ENCODE measurements at regions not wholly inside any gene's neighbourhood (a gene's known extent, or its start where the extent isn't known, plus 50 kb on each side); places are given as distances from the start of the nearest gene placed in this dataset.
"Not testable (repeated sequence)": the region's sequence is repeated elsewhere in the genome, so short reads cannot be mapped to it uniquely, and the experiment has no call there.

- DNase-seq, result no peak
- intact Hi-C loops (cut with DNase I), result no loop called here
- H3K27me3 ChIP-seq, result no peaks in the 10 kb centered on the region
Observed at GRCh38 chr7:9125246-9125645, 691.8 kb downstream of the NXPH1 start.

GRCh38 chr7:9127901-9128300 lies 694.5 kb downstream of the NXPH1 start:
- no peak overlapping the region for H3K27ac ChIP-seq
- intact Hi-C loops (cut with DNase I), result no loop called here
- 82 to 86% (median 85%) methylated on average over 5 of the region's 5 CpGs for WGBS, 3 donors

More at GRCh38 chr7:9125246-9125645, 691.8 kb downstream of the NXPH1 start:
- H3K4me1 ChIP-seq (ENCODE audit: insufficient read depth), result no peaks in the 10 kb centered on the region
- H3K27ac ChIP-seq, result no peak overlapping the region
- TF ChIP-seq CTCF (IDR thresholded peaks at IDR 0.05) (no peak), EP300 (IDR thresholded peaks at IDR 0.05) (no peak), POLR2A (IDR thresholded peaks at IDR 0.05) (no peak)
- no peaks in the 10 kb centered on the region for H3K36me3 ChIP-seq
- no peaks in the 10 kb centered on the region for H3K9me3 ChIP-seq
- no peak overlapping the region for H3K4me3 ChIP-seq

GRCh38 chr7:9148687-9149086 lies 715.3 kb downstream of the NXPH1 start:
- TF ChIP-seq CTCF (IDR thresholded peaks at IDR 0.05), result no peak
- TF ChIP-seq EP300 (IDR thresholded peaks at IDR 0.05), result no peak
- TF ChIP-seq POLR2A (IDR thresholded peaks at IDR 0.05), result no peak
- DNase-seq, result no peak
- H3K4me3 ChIP-seq, result no peak overlapping the region
- no peaks in the 10 kb centered on the region for H3K9me3 ChIP-seq
- no peak overlapping the region for H3K27ac ChIP-seq
- intact Hi-C loops (cut with DNase I), result no loop called here
- H3K36me3 ChIP-seq, result no peaks in the 10 kb centered on the region
- WGBS, 3 donors, result 5 to 14% (median 6%) methylated on average over 1 of the region's 1 CpG
- H3K27me3 ChIP-seq, result no peaks in the 10 kb centered on the region
- no peaks in the 10 kb centered on the region for H3K4me1 ChIP-seq (ENCODE audit: insufficient read depth)

More at GRCh38 chr7:9127901-9128300, 694.5 kb downstream of the NXPH1 start:
- H3K4me3 ChIP-seq, result no peak overlapping the region
- no peaks in the 10 kb centered on the region for H3K27me3 ChIP-seq
- no peaks in the 10 kb centered on the region for H3K36me3 ChIP-seq
- DNase-seq, result no peak
- H3K9me3 ChIP-seq, result no peaks in the 10 kb centered on the region
- no peaks in the 10 kb centered on the region for H3K4me1 ChIP-seq (ENCODE audit: insufficient read depth)
- TF ChIP-seq EP300 (IDR thresholded peaks at IDR 0.05) (no peak), POLR2A (IDR thresholded peaks at IDR 0.05) (no peak)

GRCh38 chr7:9149499-9150082 lies 716.2 kb downstream of the NXPH1 start:
- Histone ChIP-seq H3K9me3 (no peaks in the 10 kb centered on the region), H3K4me3 (no peak overlapping the region), H3K27ac (no peak overlapping the region), H3K27me3 (no peaks in the 10 kb centered on the region), H3K4me1 (ENCODE audit: insufficient read depth) (no peaks in the 10 kb centered on the region), H3K36me3 (no peaks in the 10 kb centered on the region)
- WGBS, 3 donors, result 67 to 80% (median 72%) methylated on average over 4 of the region's 4 CpGs
- intact Hi-C loops (cut with DNase I), result no loop called here
- TF ChIP-seq POLR2A (IDR thresholded peaks at IDR 0.05), result no peak
- TF ChIP-seq CTCF (IDR thresholded peaks at IDR 0.05), result no peak
- TF ChIP-seq EP300 (IDR thresholded peaks at IDR 0.05), result no peak
- DNase-seq, result no peak

- DNase-seq; H3K9me3 ChIP-seq; intact Hi-C loops (cut with DNase I); H3K27me3 ChIP-seq; H3K36me3 ChIP-seq; H3K27ac ChIP-seq; H3K4me1 ChIP-seq (ENCODE audit: insufficient read depth); H3K4me3 ChIP-seq: not testable (repeated sequence)
Observed at GRCh38 chr7:9163691-9164090, 730.3 kb downstream of the NXPH1 start.
